OCI-LY1 (cell line): ENCODE measurements at regions not wholly inside any gene's neighbourhood (a gene's known extent, or its start where the extent isn't known, plus 50 kb on each side); places are given as distances from the start of the nearest gene placed in this dataset.

Source experiments
- H2AFZ ChIP-seq: fragments of 200-600 bp; sonication (generic), shearing (Covaris generic); 2 replicates; pipeline ENCODE4 v1.6.0; 2014; ENCODE audit warnings: antibody characterized with exemption, mild to moderate bottlenecking, low read length
- H3F3A ChIP-seq: fragments of 200-600 bp; sonication (generic), shearing (Covaris generic); 2 replicates; pipeline ENCODE4 v1.6.0; 2014; ENCODE audit warnings: mild to moderate bottlenecking, antibody characterized with exemption, low read length, moderate library complexity; ENCODE audit not compliant: insufficient read depth
- H3K27ac ChIP-seq: fragments of 200-600 bp; sonication (generic); 2 replicates; pipeline ENCODE4 v1.5.1; 2014; ENCODE audit warnings: low read length, mixed run types, mild to moderate bottlenecking, low read depth; ENCODE audit not compliant: poor library complexity, severe bottlenecking
- H3K27me3 ChIP-seq: fragments of 200-600 bp; sonication (generic); 2 replicates; pipeline ENCODE4 v1.6.0; 2014; ENCODE audit warnings: antibody characterized with exemption, mild to moderate bottlenecking, low read length, moderate library complexity; ENCODE audit not compliant: insufficient read depth
- H3K36me3 ChIP-seq: fragments of 200-600 bp; sonication (generic); 2 replicates; pipeline ENCODE4 v1.6.1; 2014; ENCODE audit warnings: mild to moderate bottlenecking, antibody characterized with exemption, low read length, moderate library complexity, mixed read lengths; ENCODE audit not compliant: insufficient read depth
- H3K4me1 ChIP-seq: fragments of 200-600 bp; sonication (generic); 2 replicates; pipeline ENCODE4 v1.5.1; 2014; ENCODE audit warnings: mild to moderate bottlenecking, low read length, moderate library complexity; ENCODE audit not compliant: insufficient read depth, severe bottlenecking
- H3K4me2 ChIP-seq: fragments of 200-600 bp; sonication (generic), shearing (Covaris generic); 2 replicates; pipeline ENCODE4 v1.6.1; 2014; ENCODE audit warnings: low read length
- H3K4me3 ChIP-seq: fragments of 200-600 bp; sonication (generic); 2 replicates; pipeline ENCODE4 v1.5.1; 2014; ENCODE audit warnings: low read length, low read depth, mild to moderate bottlenecking, mixed read lengths; ENCODE audit not compliant: poor library complexity, severe bottlenecking
- H3K79me2 ChIP-seq: fragments of 200-600 bp; shearing (Covaris generic); 2 replicates; pipeline ENCODE4 v1.6.1; 2016; ENCODE audit warnings: mixed run types, low read length, mixed read lengths; ENCODE audit not compliant: insufficient read depth
- H3K9ac ChIP-seq: fragments of 200-600 bp; sonication (generic), shearing (Covaris generic); 2 replicates; pipeline ENCODE4 v1.6.1; 2014; ENCODE audit warnings: mild to moderate bottlenecking, low read length, mixed read lengths
- H3K9me2 ChIP-seq: fragments of 200-600 bp; sonication (generic), shearing (Covaris generic); 2 replicates; pipeline ENCODE4 v1.6.1; 2014; ENCODE audit warnings: low read depth, mild to moderate bottlenecking, low read length, mixed read lengths
- H3K9me3 ChIP-seq: fragments of 200-600 bp; shearing (Covaris generic); 2 replicates; pipeline ENCODE4 v1.6.1; 2014; ENCODE audit warnings: low read length, mixed read lengths
- H4K20me1 ChIP-seq: fragments of 200-600 bp; sonication (generic), shearing (Covaris generic); 2 replicates; pipeline ENCODE4 v1.6.0; 2016; ENCODE audit warnings: mild to moderate bottlenecking, low read length; ENCODE audit not compliant: insufficient read depth
- CTCF ChIP-seq: fragments of 200-600 bp; sonication (generic), shearing (Covaris generic); IDR thresholded peaks from 2 replicates; pipeline ENCODE4 v1.5.1; 2017; ENCODE audit warnings: mild to moderate bottlenecking, antibody characterized with exemption, low read length, moderate library complexity, mixed read lengths
- EZH2 ChIP-seq: fragments of 200-600 bp; sonication (generic), shearing (Covaris generic); IDR thresholded peaks from 2 replicates; pipeline ENCODE4 v1.8.0; 2017; ENCODE audit warnings: borderline replicate concordance, mixed run types, mild to moderate bottlenecking, antibody characterized with exemption, low read length, moderate library complexity, mixed read lengths

DNA sequence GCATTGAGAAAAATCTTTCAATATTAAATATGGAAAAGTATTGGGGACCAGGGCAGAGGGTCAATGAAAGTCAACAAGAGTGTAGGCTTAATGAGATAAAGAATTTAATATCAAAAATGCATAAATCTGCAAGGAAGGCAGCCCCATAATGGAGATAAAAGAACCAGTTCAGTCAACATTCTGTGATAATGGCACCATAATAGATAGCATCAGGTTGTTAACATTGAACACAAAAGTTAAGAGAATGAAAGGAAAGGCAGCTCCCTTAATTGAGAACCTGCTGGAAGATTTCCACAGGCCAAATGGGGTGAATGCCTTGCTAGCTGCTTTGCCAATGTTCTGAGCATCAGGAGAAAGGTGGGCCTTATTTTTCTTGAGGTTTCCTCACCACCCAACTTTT, 60.4 kb upstream of the TMEM33 start:
- no peak overlapping the region for H2AFZ ChIP-seq
- H3K9me2 ChIP-seq = no peaks in the 10 kb centered on the region
- no peak overlapping the region for H3K27ac ChIP-seq
- no peaks in the 10 kb centered on the region for H3F3A ChIP-seq
- no peaks in the 10 kb centered on the region for H3K9me3 ChIP-seq
- no peak for TF ChIP-seq EZH2
- no peak for TF ChIP-seq CTCF
- H3K4me2 ChIP-seq = no peak overlapping the region
- H3K4me3 ChIP-seq = no peak overlapping the region
- no peaks in the 10 kb centered on the region for H3K79me2 ChIP-seq
- no peaks in the 10 kb centered on the region for H3K36me3 ChIP-seq
- H3K4me1 ChIP-seq = no peaks in the 10 kb centered on the region
- H4K20me1 ChIP-seq = no peaks in the 10 kb centered on the region
- H3K9ac ChIP-seq = no peak overlapping the region
- no peaks in the 10 kb centered on the region for H3K27me3 ChIP-seq

DNA sequence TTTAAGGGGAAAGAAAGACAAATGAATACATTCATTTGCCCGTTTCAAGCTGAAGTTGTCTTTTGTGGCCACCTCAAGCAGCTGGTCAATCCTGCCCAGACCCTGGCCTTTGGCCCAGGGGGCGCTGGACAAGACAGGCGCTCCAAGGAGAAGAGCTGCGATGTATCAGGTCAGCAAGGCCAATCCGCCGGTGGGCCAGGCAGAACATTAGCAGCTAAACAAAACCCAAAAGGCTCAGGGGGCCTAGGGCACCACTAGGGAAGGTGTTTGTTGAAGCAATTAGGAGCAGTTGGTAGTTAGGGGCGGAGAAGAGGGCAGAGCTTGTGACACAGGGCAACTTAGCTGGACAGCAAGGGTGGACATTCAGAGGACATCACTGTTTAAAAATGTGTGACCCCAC, 60.8 kb upstream of the TMEM33 start:
- Histone ChIP-seq H2AFZ (no peak overlapping the region), H3K36me3 (no peaks in the 10 kb centered on the region), H3K9me3 (no peaks in the 10 kb centered on the region), H3K4me3 (no peak overlapping the region), H4K20me1 (no peaks in the 10 kb centered on the region), H3K9me2 (no peaks in the 10 kb centered on the region), H3K27ac (no peak overlapping the region), H3F3A (no peaks in the 10 kb centered on the region), H3K27me3 (no peaks in the 10 kb centered on the region), H3K9ac (no peak overlapping the region), H3K79me2 (no peaks in the 10 kb centered on the region), H3K4me2 (no peak overlapping the region), H3K4me1 (no peaks in the 10 kb centered on the region)
- TF ChIP-seq CTCF = no peak
- no peak for TF ChIP-seq EZH2

GRCh38 chr4:41873380-41874295, 61.6 kb upstream of the TMEM33 start:
- no peak overlapping the region for H3K9ac ChIP-seq
- H3K4me2 ChIP-seq = no peak overlapping the region
- TF ChIP-seq EZH2 (no peak), CTCF (no peak)

More at GRCh38 chr4:41873380-41874295, 61.6 kb upstream of the TMEM33 start:
- no peak overlapping the region for H3K4me3 ChIP-seq
- H3K79me2 ChIP-seq = no peaks in the 10 kb centered on the region
- no peaks in the 10 kb centered on the region for H3K9me3 ChIP-seq
- no peaks in the 10 kb centered on the region for H3K9me2 ChIP-seq
- no peaks in the 10 kb centered on the region for H3K36me3 ChIP-seq
- H3F3A ChIP-seq = no peaks in the 10 kb centered on the region
- H4K20me1 ChIP-seq = no peaks in the 10 kb centered on the region
- no peak overlapping the region for H3K27ac ChIP-seq
- H3K4me1 ChIP-seq = no peaks in the 10 kb centered on the region
- H3K27me3 ChIP-seq = no peaks in the 10 kb centered on the region
- no peak overlapping the region for H2AFZ ChIP-seq
